Neural progenitor cell (in vitro differentiated cells): ENCODE measurements at regions not wholly inside any gene's neighbourhood (a gene's known extent, or its start where the extent isn't known, plus 50 kb on each side); places are given as distances from the start of the nearest gene placed in this dataset.

Experiments
- DNase-seq: peaks from one replicate; pipeline ENCODE4 v3.0.0-alpha.2; 2016; ENCODE audit warnings: low spot score
- H2AFZ ChIP-seq: fragments of 200-600 bp; sonication (generic); replicated peaks from 2 replicates; pipeline ENCODE4 v1.6.1; 2016; ENCODE audit warnings: antibody characterized with exemption
- H3F3A ChIP-seq: fragments of 200-600 bp; sonication (generic); 2 replicates; pipeline ENCODE4 v1.6.1; 2016; ENCODE audit warnings: antibody characterized with exemption, low read depth
- H3K27ac ChIP-seq: fragments of 200-600 bp; sonication (generic); 2 replicates; pipeline ENCODE4 v1.5.1; 2016; ENCODE audit warnings: mild to moderate bottlenecking
- H3K27me3 ChIP-seq: fragments of 200-600 bp; sonication (generic); 2 replicates; pipeline ENCODE4 v1.6.1; 2016; ENCODE audit warnings: mild to moderate bottlenecking, moderate library complexity
- H3K36me3 ChIP-seq: fragments of 200-600 bp; sonication (generic); 2 replicates; pipeline ENCODE4 v1.5.1; 2016
- H3K4me1 ChIP-seq: fragments of 200-600 bp; sonication (generic); 2 replicates; pipeline ENCODE4 v1.6.1; 2016; ENCODE audit warnings: mixed run types
- H3K4me2 ChIP-seq: fragments of 200-600 bp; sonication (generic); 2 replicates; pipeline ENCODE4 v1.6.1; 2016
- H3K4me3 ChIP-seq: fragments of 200-600 bp; sonication (generic); 2 replicates; pipeline ENCODE4 v1.5.1; 2016
- H3K79me2 ChIP-seq: fragments of 200-600 bp; sonication (generic); 2 replicates; pipeline ENCODE4 v1.6.1; 2016; ENCODE audit warnings: low read depth
- H3K9ac ChIP-seq: fragments of 200-600 bp; sonication (generic); 2 replicates; pipeline ENCODE4 v1.6.1; 2016
- H3K9me3 ChIP-seq: fragments of 200-600 bp; sonication (generic); 2 replicates; pipeline ENCODE4 v1.5.1; 2016; ENCODE audit warnings: low read depth
- H4K20me1 ChIP-seq: fragments of 200-600 bp; sonication (generic); 2 replicates; pipeline ENCODE4 v1.6.1; 2016; ENCODE audit warnings: low read depth
- H3K27ac Mint-ChIP-seq: 3 replicates; pipeline ENCODE4 v1.8.0; 2021; ENCODE audit warnings: mixed read lengths
- H3K27me3 Mint-ChIP-seq: 2 replicates; pipeline ENCODE4 v1.8.0; 2022; ENCODE audit warnings: low read depth, mild to moderate bottlenecking, inconsistent platforms, moderate library complexity, mixed read lengths; ENCODE audit not compliant: insufficient read depth
- H3K36me3 Mint-ChIP-seq: 3 replicates; pipeline ENCODE4 v1.8.0; 2021; ENCODE audit warnings: mixed read lengths
- H3K4me1 Mint-ChIP-seq: 3 replicates; pipeline ENCODE4 v1.8.0; 2021; ENCODE audit warnings: mixed read lengths
- H3K4me3 Mint-ChIP-seq: 3 replicates; pipeline ENCODE4 v1.8.0; 2021; ENCODE audit warnings: mild to moderate bottlenecking, moderate library complexity, mixed read lengths
- H3K9me3 Mint-ChIP-seq: 3 replicates; pipeline ENCODE4 v1.8.0; 2020; ENCODE audit warnings: mixed read lengths
- EZH2 ChIP-seq: fragments of 200-600 bp; sonication (generic); IDR thresholded peaks from 2 replicates; pipeline ENCODE4 v1.6.1; 2017; ENCODE audit warnings: antibody characterized with exemption, mild to moderate bottlenecking, moderate library complexity
- EZH2phosphoT487 ChIP-seq: fragments of 200-600 bp; sonication (generic); IDR thresholded peaks from 2 replicates; pipeline ENCODE4 v1.6.1; 2017; ENCODE audit warnings: antibody characterized with exemption
- TF ChIP-seq, protein P1 (sequence below): fragments of 200-600 bp; sonication (generic); IDR thresholded peaks from 2 replicates; pipeline ENCODE4 v1.5.1; 2017; ENCODE audit warnings: antibody characterized with exemption, mild to moderate bottlenecking

DNA sequence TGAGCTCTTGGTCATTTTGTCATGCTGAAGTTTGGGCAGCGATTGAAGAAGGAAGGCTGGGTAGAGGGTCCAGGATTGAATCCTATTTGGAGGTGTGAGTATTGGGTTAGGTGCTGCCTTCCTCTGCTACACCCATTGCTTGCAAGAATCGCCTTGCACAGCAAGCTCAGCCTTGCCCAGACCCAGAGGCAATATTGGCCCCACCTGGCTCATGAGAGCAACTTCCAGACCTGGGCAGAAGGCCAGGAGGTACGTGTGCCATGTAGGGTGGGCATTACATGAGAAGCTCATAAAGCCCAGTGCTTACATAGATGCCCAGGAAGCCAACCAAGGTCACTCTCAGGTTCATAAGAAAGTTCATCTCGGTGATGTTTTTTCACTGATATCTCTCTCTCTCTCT is 718.0 kb downstream of the EFNB2 start:
- Histone ChIP-seq H3K4me2 (no peak overlapping the region), H3K4me3 (no peak overlapping the region), H3K27me3 (no peaks in the 10 kb centered on the region), H3K9ac (no peak overlapping the region), H3K79me2 (no peaks in the 10 kb centered on the region), H4K20me1 (no peaks in the 10 kb centered on the region), H3K9me3 (no peaks in the 10 kb centered on the region), H3K36me3 (no peaks in the 10 kb centered on the region), H2AFZ (no peak overlapping the region), H3K27ac (no peak overlapping the region), H3K4me1 (peaks cover 6% of the 10 kb centered on the region), H3F3A (no peaks in the 10 kb centered on the region)
- Mint-ChIP-seq H3K27ac (peak overlapping the region; percentile 2), H3K27me3 (peaks cover 2% of the 10 kb centered on the region), H3K4me3 (no peak overlapping the region), H3K9me3 (no peaks in the 10 kb centered on the region), H3K36me3 (no peaks in the 10 kb centered on the region), H3K4me1 (peaks cover 20% of the 10 kb centered on the region)
- TF ChIP-seq, protein P1, sequence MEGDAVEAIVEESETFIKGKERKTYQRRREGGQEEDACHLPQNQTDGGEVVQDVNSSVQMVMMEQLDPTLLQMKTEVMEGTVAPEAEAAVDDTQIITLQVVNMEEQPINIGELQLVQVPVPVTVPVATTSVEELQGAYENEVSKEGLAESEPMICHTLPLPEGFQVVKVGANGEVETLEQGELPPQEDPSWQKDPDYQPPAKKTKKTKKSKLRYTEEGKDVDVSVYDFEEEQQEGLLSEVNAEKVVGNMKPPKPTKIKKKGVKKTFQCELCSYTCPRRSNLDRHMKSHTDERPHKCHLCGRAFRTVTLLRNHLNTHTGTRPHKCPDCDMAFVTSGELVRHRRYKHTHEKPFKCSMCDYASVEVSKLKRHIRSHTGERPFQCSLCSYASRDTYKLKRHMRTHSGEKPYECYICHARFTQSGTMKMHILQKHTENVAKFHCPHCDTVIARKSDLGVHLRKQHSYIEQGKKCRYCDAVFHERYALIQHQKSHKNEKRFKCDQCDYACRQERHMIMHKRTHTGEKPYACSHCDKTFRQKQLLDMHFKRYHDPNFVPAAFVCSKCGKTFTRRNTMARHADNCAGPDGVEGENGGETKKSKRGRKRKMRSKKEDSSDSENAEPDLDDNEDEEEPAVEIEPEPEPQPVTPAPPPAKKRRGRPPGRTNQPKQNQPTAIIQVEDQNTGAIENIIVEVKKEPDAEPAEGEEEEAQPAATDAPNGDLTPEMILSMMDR, result no peak
- no peak for TF ChIP-seq EZH2phosphoT487
- no peak for DNase-seq

DNA sequence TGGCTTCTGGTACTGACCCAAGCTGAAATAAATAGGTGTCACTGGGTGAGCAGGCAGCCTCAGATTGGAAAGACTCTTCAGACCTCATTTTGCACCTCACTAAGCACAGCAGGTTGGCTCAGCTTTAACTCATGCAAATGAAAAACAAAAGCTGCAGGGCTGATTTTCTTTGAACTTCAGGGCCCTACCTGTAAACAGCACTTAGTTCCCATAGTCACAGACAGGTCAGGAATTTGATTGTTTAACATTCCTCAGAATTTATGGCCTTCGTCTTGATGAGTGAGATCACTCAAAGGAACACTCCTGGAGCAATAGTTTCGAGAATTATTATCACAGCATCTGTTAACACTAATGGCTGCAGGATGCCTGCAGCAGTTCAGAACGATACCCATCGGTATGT is 718.5 kb downstream of the EFNB2 start:
- no peaks in the 10 kb centered on the region for H3K79me2 ChIP-seq
- peak; percentile 36 for DNase-seq

DNA sequence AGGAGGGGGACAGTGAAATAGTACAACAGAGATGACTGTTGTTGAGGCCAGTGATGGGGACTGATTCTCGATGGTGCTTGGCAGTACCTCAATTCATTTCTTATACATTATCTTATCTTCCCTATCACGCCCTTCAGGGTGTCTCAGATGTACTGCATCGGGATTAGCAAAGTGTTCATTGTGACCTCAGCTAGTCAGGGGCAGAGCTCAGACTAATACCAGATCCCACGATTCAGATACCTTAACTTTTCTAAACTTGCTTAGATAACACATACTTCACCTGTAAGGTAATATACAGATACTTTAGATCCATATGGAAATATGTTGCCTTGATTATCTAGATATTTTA is 720.6 kb downstream of the EFNB2 start:
- Mint-ChIP-seq H3K4me1 (peaks cover 20% of the 10 kb centered on the region), H3K4me3 (no peak overlapping the region), H3K9me3 (no peaks in the 10 kb centered on the region), H3K27ac (no peak overlapping the region), H3K27me3 (peaks cover 2% of the 10 kb centered on the region), H3K36me3 (no peaks in the 10 kb centered on the region)
- no peaks in the 10 kb centered on the region for H3K79me2 ChIP-seq
- no peak overlapping the region for H3K27ac ChIP-seq
- H3K4me1 ChIP-seq, result peaks cover 6% of the 10 kb centered on the region
- TF ChIP-seq EZH2, result no peak
- TF ChIP-seq, protein P1, result no peak
- H3K4me3 ChIP-seq, result no peak overlapping the region
- H3K27me3 ChIP-seq, result no peaks in the 10 kb centered on the region
- no peaks in the 10 kb centered on the region for H3K36me3 ChIP-seq
- no peaks in the 10 kb centered on the region for H4K20me1 ChIP-seq
- H3K9me3 ChIP-seq, result no peaks in the 10 kb centered on the region
- no peak overlapping the region for H3K9ac ChIP-seq
- DNase-seq, result no peak
- H2AFZ ChIP-seq, result no peak overlapping the region
- H3K4me2 ChIP-seq, result no peak overlapping the region
- H3F3A ChIP-seq, result no peaks in the 10 kb centered on the region

More for the DNA sequence above, 718.5 kb downstream of the EFNB2 start:
- no peak overlapping the region for H2AFZ ChIP-seq
- Mint-ChIP-seq H3K9me3 (no peaks in the 10 kb centered on the region), H3K27me3 (peaks cover 2% of the 10 kb centered on the region), H3K36me3 (no peaks in the 10 kb centered on the region), H3K4me1 (peaks cover 20% of the 10 kb centered on the region), H3K4me3 (no peak overlapping the region), H3K27ac (peak overlapping the region; percentile 84)
- H3K27me3 ChIP-seq, result no peaks in the 10 kb centered on the region
- no peak overlapping the region for H3K4me2 ChIP-seq
- TF ChIP-seq, protein P1, result no peak
- no peak for TF ChIP-seq EZH2phosphoT487
- TF ChIP-seq EZH2, result no peak
- no peaks in the 10 kb centered on the region for H4K20me1 ChIP-seq
- H3K4me3 ChIP-seq, result no peak overlapping the region
- no peaks in the 10 kb centered on the region for H3K9me3 ChIP-seq
- H3K4me1 ChIP-seq, result peaks cover 6% of the 10 kb centered on the region
- no peak overlapping the region for H3K27ac ChIP-seq
- H3F3A ChIP-seq, result no peaks in the 10 kb centered on the region
- H3K9ac ChIP-seq, result no peak overlapping the region
- no peaks in the 10 kb centered on the region for H3K36me3 ChIP-seq
